ENCODE measurements at regions not wholly inside any gene's neighbourhood (a gene's known extent, or its start where the extent isn't known, plus 50 kb on each side); places are given as distances from the start of the nearest gene placed in this dataset.

- H3K4me3 ChIP-seq (replicated peaks in 1 of 2; ENCODE audit: low read depth in 2 of 2, low read length in 2 of 2), result no peak overlapping the region
- TF ChIP-seq CTCF (IDR thresholded peaks at IDR 0.05; ENCODE audit: low read depth, low read length), result no peak
- no peak for DNase-seq (ENCODE audit: low read depth in 2 of 2)
Measured at GRCh38 chr18:3391704-3392466, 58.1 kb upstream of the TGIF1 start.

GRCh38 chr18:3392467-3392855 lies 57.5 kb upstream of the TGIF1 start:
- TF ChIP-seq CTCF (IDR thresholded peaks at IDR 0.05; ENCODE audit: low read depth, low read length), result no peak
- H3K4me3 ChIP-seq (replicated peaks in 1 of 2; ENCODE audit: low read depth in 2 of 2, low read length in 2 of 2), result no peak overlapping the region
- no peak for DNase-seq (ENCODE audit: low read depth in 2 of 2)

DNA sequence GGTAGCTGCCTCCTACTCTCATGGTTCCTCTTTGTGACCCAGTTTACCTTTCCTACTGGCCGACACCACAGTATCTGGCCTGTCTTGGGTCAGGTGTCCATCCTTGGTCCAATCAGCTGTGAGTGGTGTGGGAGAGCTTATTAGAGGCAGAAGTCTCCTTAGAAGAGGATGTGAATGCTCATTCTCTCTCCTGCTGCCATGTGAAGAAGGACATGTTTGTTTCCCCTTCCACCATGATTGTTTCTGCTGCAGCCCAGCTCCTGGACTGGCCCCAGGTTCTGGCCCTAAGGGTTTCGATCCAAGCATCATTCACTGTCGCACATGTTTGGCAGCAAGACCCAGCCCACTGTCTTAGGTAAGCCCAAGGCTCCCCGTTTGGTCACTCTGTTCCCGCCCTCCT lies 55.3 kb upstream of the TGIF1 start:
- no peak for TF ChIP-seq CTCF (IDR thresholded peaks at IDR 0.05; ENCODE audit: low read depth, low read length)
- DNase-seq (ENCODE audit: low read depth in 2 of 2), result no peak
- H3K4me3 ChIP-seq (replicated peaks in 1 of 2; ENCODE audit: low read depth in 2 of 2, low read length in 2 of 2), result no peak overlapping the region

DNA sequence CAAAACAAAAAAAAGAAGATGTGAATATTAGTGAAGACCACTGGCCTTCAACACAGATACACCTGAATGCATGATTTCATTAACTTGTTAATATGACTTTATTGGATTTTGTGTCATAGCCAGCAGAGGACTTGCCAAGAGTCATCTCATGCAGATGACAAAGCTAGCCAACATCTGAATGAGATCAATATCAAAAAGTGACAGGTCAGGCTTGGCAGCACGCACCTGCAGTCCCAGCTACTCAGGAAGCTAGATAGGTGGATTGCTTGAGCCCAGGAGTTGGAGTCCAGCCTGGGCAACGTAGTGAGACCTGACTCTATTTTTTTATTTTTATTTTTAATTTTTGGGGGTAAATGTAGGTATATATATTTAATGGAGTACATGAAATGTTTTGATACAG lies 54.5 kb upstream of the TGIF1 start:
- no peak for DNase-seq (ENCODE audit: low read depth in 2 of 2)
- no peak for TF ChIP-seq CTCF (IDR thresholded peaks at IDR 0.05; ENCODE audit: low read depth, low read length)

DNA sequence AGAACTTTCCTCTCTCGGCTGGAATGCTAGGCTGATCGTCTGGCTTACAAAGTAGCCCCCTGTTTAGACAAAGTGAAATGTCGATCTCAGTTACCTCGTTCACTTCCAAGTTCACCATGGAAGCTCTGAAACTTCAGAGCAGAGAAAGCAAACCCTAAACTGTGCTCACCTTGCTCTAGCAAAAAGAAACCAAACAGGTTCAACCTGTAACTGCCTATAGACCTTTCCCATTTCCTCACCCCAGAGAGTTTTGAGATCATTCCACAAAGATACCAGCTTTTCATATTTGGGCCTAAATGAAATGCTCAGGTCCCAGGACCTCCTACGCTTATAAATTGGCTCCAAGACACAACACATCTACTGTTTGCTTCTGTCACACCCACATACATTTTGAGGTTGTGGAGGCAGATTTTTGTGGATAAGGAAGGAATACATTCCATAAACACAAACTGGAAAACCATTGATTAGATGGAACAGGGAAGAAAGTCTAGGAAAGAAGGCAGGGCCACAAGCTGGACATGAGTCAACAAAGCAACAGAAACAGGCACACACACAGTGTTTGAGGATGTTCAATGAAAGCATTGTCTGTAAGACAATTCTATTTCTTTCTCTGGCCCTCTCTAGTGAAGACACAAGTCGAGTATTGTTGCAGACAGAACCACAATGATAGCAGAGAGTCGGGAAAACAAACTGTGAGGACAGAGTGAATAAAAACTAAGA lies 52.8 kb upstream of the TGIF1 start:
- H3K4me3 ChIP-seq (replicated peaks in 1 of 2; ENCODE audit: low read depth in 2 of 2, low read length in 2 of 2), result no peak overlapping the region
- DNase-seq (ENCODE audit: low read depth in 2 of 2), result no peak
- no peak for TF ChIP-seq CTCF (IDR thresholded peaks at IDR 0.05; ENCODE audit: low read depth, low read length)

More for the DNA sequence above, 54.5 kb upstream of the TGIF1 start:
- H3K4me3 ChIP-seq (replicated peaks in 1 of 2; ENCODE audit: low read depth in 2 of 2, low read length in 2 of 2), result no peak overlapping the region

- no peak for DNase-seq (ENCODE audit: low read depth in 2 of 2)
- no peak for TF ChIP-seq CTCF (IDR thresholded peaks at IDR 0.05; ENCODE audit: low read depth, low read length)
Measured at GRCh38 chr18:3397786-3398185, 52.2 kb upstream of the TGIF1 start.

More at GRCh38 chr18:3397786-3398185, 52.2 kb upstream of the TGIF1 start:
- no peak overlapping the region for H3K4me3 ChIP-seq (replicated peaks in 1 of 2; ENCODE audit: low read depth in 2 of 2, low read length in 2 of 2)
